ENCODE measurements at regions not wholly inside any gene's neighbourhood (a gene's known extent, or its start where the extent isn't known, plus 50 kb on each side); places are given as distances from the start of the nearest gene placed in this dataset.

DNA sequence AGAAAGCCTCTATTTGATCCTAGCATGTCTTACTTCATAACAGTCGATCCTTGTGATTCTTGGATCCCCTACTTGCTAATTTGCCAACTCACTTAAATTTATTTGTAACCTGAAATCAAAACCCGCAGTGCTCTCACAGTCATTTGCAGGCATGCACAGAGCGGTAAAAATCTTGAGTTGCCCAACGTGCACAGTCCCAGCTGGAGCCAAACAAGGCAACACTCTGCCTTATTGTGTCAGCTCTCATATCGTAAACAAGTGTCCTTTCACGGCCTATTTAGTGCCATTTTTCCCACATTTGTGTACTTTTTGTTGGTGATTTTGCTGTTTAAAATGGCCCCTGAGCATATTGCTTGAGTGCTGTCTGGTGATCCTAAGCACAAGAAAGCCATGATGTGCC lies 511.3 kb upstream of the WWC1 start (continued):
- TF ChIP-seq ZNF891 (CRISPR knock-in tag; IDR thresholded peaks at IDR 0.05), result no peak

GRCh38 chr5:167783145-167783817 lies 508.2 kb upstream of the WWC1 start:
- Histone ChIP-seq H3K36me3 (replicated peaks in 1 of 2; ENCODE audit: control insufficient read depth in 1 of 2, insufficient read depth in 2 of 2, low read length in 2 of 2) (no peaks in the 10 kb centered on the region), H4K20me1 (ENCODE audit: insufficient read depth, low read length) (no peaks in the 10 kb centered on the region), H3K4me2 (ENCODE audit: low read depth, low read length) (no peak overlapping the region), H3K9ac (ENCODE audit: insufficient read depth, low read depth, low read length) (no peak overlapping the region), H3K27me3 (ENCODE audit: control insufficient read depth in 1 of 2, insufficient read depth in 2 of 2, low read length in 2 of 2) (no peaks in the 10 kb centered on the region), H3K79me2 (ENCODE audit: insufficient read depth, low read length) (no peaks in the 10 kb centered on the region), H3K4me1 (ENCODE audit: insufficient read depth, low read length) (no peaks in the 10 kb centered on the region), H3K27ac (ENCODE audit: extremely low read length, insufficient read depth, low read length) (no peak overlapping the region), H2AFZ (ENCODE audit: low read length) (no peak overlapping the region), H3K4me3 (replicated peaks in 1 of 3; ENCODE audit: insufficient read depth in 1 of 3, low read depth in 2 of 3, low read length in 3 of 3) (no peak overlapping the region), H3K9me3 (ENCODE audit: low read length) (no peaks in the 10 kb centered on the region)
- WGBS (ENCODE audit: low lambda C conversion rate), result 26% methylated on average over 5 of the region's 9 CpGs
- DNase-seq (ENCODE audit: low spot score) (no peak), FAIRE-seq (no peak), ATAC-seq (no peak)
- no TSS peak for BruUV-seq (replicated peaks)
- in situ Hi-C loops (cut with HindIII; ENCODE audit: extremely low pct_ligation_motif_present, low pct_unique_long_range_greater_than_20kb), result no loop called here
- ChIA-PET CTCF (ENCODE audit: low intra/inter-chr PET ratio, low total read pairs) (no interaction called here), POLR2A (no interaction called here)
- intact Hi-C loops (cut with micrococcal nuclease; ENCODE audit: unreplicated experiment), result no loop called here
- TF ChIP-seq RBM39 (IDR thresholded peaks at IDR 0.05; ENCODE audit: low read depth, low read length, poor library complexity, severe bottlenecking) (no peak), KLF16 (CRISPR knock-in tag; IDR thresholded peaks at IDR 0.05) (no peak)

GRCh38 chr5:167785106-167785505 lies 506.3 kb upstream of the WWC1 start:
- Histone ChIP-seq H3K36me3 (replicated peaks in 1 of 2; ENCODE audit: control insufficient read depth in 1 of 2, insufficient read depth in 2 of 2, low read length in 2 of 2) (no peaks in the 10 kb centered on the region), H3K79me2 (ENCODE audit: insufficient read depth, low read length) (no peaks in the 10 kb centered on the region), H3K9ac (ENCODE audit: insufficient read depth, low read depth, low read length) (no peak overlapping the region), H4K20me1 (ENCODE audit: insufficient read depth, low read length) (no peaks in the 10 kb centered on the region), H3K9me3 (ENCODE audit: low read length) (no peaks in the 10 kb centered on the region), H3K27ac (ENCODE audit: extremely low read length, insufficient read depth, low read length) (no peak overlapping the region), H3K4me2 (ENCODE audit: low read depth, low read length) (no peak overlapping the region), H3K27me3 (ENCODE audit: control insufficient read depth in 1 of 2, insufficient read depth in 2 of 2, low read length in 2 of 2) (no peaks in the 10 kb centered on the region), H2AFZ (ENCODE audit: low read length) (no peak overlapping the region), H3K4me3 (replicated peaks in 1 of 3; ENCODE audit: insufficient read depth in 1 of 3, low read depth in 2 of 3, low read length in 3 of 3) (no peak overlapping the region), H3K4me1 (ENCODE audit: insufficient read depth, low read length) (no peaks in the 10 kb centered on the region)
- DNase-seq (ENCODE audit: low spot score) (no peak), ATAC-seq (no peak), FAIRE-seq (no peak)
- in situ Hi-C loops (cut with HindIII; ENCODE audit: extremely low pct_ligation_motif_present, low pct_unique_long_range_greater_than_20kb), result no loop called here
- ChIA-PET CTCF (ENCODE audit: low intra/inter-chr PET ratio, low total read pairs) (no interaction called here), POLR2A (no interaction called here)
- no TSS peak for BruUV-seq (replicated peaks)
- TF ChIP-seq ELF4 (CRISPR knock-in tag; IDR thresholded peaks at IDR 0.05; ENCODE audit: borderline replicate concordance), result no peak
- peak; percentile 79 for TF ChIP-seq RAD51 (IDR thresholded peaks at IDR 0.05; ENCODE audit: borderline replicate concordance)
- WGBS (ENCODE audit: low lambda C conversion rate), result 2% methylated on average over 2 of the region's 2 CpGs
- intact Hi-C loops (cut with micrococcal nuclease; ENCODE audit: unreplicated experiment), result no loop called here
